Panc1 (cell line): ENCODE measurements at regions not wholly inside any gene's neighbourhood (a gene's known extent, or its start where the extent isn't known, plus 50 kb on each side); places are given as distances from the start of the nearest gene placed in this dataset.

ENCODE experiments used
- CTCF ChIP-seq: fragments of 450-650 bp; IDR thresholded peaks from 2 replicates; pipeline ENCODE4 v1.5.1; 2017; ENCODE audit warnings: mild to moderate bottlenecking
- SIN3A ChIP-seq: IDR thresholded peaks from 2 replicates; pipeline ENCODE4 v1.6.1; 2012; ENCODE audit warnings: low read depth, mild to moderate bottlenecking, low read length, moderate library complexity, borderline replicate concordance; ENCODE audit not compliant: insufficient read depth
- TF ChIP-seq, protein P1 (sequence below), 2 experiments: IDR thresholded peaks; 2 replicates each; pipeline ENCODE4 v1.6.1; 2011 to 2012; ENCODE audit warnings: low read depth in 2 of 2, control low read depth in 1 of 2, low read length in 1 of 2, mild to moderate bottlenecking in 1 of 2, moderate library complexity in 1 of 2; ENCODE audit not compliant: insufficient read depth in 1 of 2

DNA sequence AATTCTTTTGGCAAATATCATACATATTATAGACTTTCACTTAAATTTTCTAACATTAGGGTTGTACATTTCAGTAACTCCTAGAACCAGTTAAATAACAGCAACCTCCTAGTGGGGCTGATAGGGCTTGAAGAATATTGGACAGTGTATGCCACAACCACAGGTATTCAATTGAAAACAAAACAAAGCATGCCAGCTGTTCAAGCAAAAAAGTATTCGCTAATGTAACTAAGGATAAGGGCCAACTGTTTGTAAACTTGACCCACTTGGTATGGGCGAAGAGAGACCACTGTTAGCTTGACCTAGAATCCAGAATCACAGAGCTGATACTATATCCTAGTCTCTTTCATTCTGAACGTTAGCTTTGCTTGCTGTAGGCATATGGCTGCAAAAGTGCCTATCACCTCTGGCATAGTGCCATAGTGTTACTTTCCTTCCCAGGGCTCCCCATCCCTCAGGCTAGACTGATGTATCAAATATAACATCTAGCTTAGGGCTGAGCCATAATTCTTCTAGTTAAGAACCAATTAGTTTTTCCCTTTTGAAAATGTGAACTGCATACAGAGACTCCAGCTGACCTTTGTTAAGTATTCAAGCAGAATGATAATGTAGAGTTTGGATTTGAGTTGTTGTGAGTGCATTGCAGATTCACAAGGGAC, 458.8 kb upstream of the NRXN1 start:
- TF ChIP-seq CTCF (no peak), SIN3A (no peak)
- TF ChIP-seq, protein P1, sequence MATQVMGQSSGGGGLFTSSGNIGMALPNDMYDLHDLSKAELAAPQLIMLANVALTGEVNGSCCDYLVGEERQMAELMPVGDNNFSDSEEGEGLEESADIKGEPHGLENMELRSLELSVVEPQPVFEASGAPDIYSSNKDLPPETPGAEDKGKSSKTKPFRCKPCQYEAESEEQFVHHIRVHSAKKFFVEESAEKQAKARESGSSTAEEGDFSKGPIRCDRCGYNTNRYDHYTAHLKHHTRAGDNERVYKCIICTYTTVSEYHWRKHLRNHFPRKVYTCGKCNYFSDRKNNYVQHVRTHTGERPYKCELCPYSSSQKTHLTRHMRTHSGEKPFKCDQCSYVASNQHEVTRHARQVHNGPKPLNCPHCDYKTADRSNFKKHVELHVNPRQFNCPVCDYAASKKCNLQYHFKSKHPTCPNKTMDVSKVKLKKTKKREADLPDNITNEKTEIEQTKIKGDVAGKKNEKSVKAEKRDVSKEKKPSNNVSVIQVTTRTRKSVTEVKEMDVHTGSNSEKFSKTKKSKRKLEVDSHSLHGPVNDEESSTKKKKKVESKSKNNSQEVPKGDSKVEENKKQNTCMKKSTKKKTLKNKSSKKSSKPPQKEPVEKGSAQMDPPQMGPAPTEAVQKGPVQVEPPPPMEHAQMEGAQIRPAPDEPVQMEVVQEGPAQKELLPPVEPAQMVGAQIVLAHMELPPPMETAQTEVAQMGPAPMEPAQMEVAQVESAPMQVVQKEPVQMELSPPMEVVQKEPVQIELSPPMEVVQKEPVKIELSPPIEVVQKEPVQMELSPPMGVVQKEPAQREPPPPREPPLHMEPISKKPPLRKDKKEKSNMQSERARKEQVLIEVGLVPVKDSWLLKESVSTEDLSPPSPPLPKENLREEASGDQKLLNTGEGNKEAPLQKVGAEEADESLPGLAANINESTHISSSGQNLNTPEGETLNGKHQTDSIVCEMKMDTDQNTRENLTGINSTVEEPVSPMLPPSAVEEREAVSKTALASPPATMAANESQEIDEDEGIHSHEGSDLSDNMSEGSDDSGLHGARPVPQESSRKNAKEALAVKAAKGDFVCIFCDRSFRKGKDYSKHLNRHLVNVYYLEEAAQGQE (IDR thresholded peaks at IDR 0.05; ENCODE audit: insufficient read depth in 1 of 2, low read depth in 2 of 2, low read length in 1 of 2), result no peak
